Tibial artery (tissue), 4 donors: ENCODE measurements at regions not wholly inside any gene's neighbourhood (a gene's known extent, or its start where the extent isn't known, plus 50 kb on each side); places are given as distances from the start of the nearest gene placed in this dataset.

Experiments
- DNase-seq, 2 donors: peaks; one replicate each; pipeline ENCODE4 v3.0.0-alpha.2; 2019
- H3K27ac ChIP-seq, 2 donors: fragments of 200-600 bp; sonication (generic) in 1 of 2; 1 replicate in 1 of 2; 2 replicates in 1 of 2; pipeline ENCODE4 v1.5.1; 2018 to 2019; ENCODE audit warnings: mild to moderate bottlenecking in 1 of 2
- H3K27me3 ChIP-seq, 2 donors: fragments of 200-600 bp; sonication (generic) in 1 of 2; one replicate each; pipeline versions ENCODE4 v1.5.1 to v1.6.0; 2016 to 2019
- H3K36me3 ChIP-seq, 3 donors: fragments of 200-600 bp; sonication (generic) in 2 of 3; one replicate each; pipeline ENCODE4 v1.5.1; 2016 to 2019; ENCODE audit warnings: mild to moderate bottlenecking in 2 of 3
- H3K4me1 ChIP-seq, 4 donors: fragments of 200-600 bp; sonication (generic) in 2 of 4; 1 replicate in 3 of 4; 2 replicates in 1 of 4; pipeline ENCODE4 v1.5.1; 2016 to 2019
- H3K4me3 ChIP-seq, 2 donors: fragments of 200-600 bp; sonication (generic) in 1 of 2; 1 replicate in 1 of 2; 2 replicates in 1 of 2; pipeline ENCODE4 v1.5.1; 2018 to 2019; ENCODE audit warnings: mild to moderate bottlenecking in 2 of 2
- H3K9me3 ChIP-seq, 3 donors: fragments of 200-600 bp; sonication (generic) in 1 of 3; one replicate each; pipeline ENCODE4 v1.5.1; 2016 to 2019
- CTCF ChIP-seq, 2 experiments: fragments of 200-600 bp in 1 of 2; fragments of 450-650 bp in 1 of 2; IDR thresholded peaks; one replicate each; pipeline ENCODE4 v1.5.1; 2017 to 2019; ENCODE audit warnings: antibody characterized with exemption in 2 of 2, mild to moderate bottlenecking in 1 of 2, moderate library complexity in 1 of 2
- intact Hi-C: fragments of 100-400 bp; cut with DNase I; formaldehyde crosslinking; loops from one replicate; pipeline ENCODE4 v1.15.0; 2023; ENCODE audit warnings: low total_unique reads

- intact Hi-C loops = no loop called here
- DNase-seq = no peak
- Histone ChIP-seq H3K9me3 (no peaks in the 10 kb centered on the region), H3K36me3 (no peaks in the 10 kb centered on the region), H3K4me3 (no peak overlapping the region), H3K4me1 (peaks cover 0 to 12% (median 6%) of the 10 kb centered on the region in 4 donors), H3K27me3 (no peaks in the 10 kb centered on the region), H3K27ac (no peak overlapping the region)
- no peak for TF ChIP-seq CTCF (IDR thresholded peaks at IDR 0.05)
Observed at GRCh38 chr9:118957585-118957984, 411.6 kb downstream of the BRINP1 start.

GRCh38 chr9:118959366-118959765 is 409.9 kb downstream of the BRINP1 start:
- intact Hi-C loops = no loop called here
- Histone ChIP-seq H3K27me3 (no peaks in the 10 kb centered on the region), H3K36me3 (no peaks in the 10 kb centered on the region), H3K27ac (no peak overlapping the region), H3K9me3 (no peaks in the 10 kb centered on the region), H3K4me1 (peaks cover 0 to 13% (median 6%) of the 10 kb centered on the region in 4 donors), H3K4me3 (no peak overlapping the region)
- no peak for DNase-seq
- no peak for TF ChIP-seq CTCF (IDR thresholded peaks at IDR 0.05)

DNA sequence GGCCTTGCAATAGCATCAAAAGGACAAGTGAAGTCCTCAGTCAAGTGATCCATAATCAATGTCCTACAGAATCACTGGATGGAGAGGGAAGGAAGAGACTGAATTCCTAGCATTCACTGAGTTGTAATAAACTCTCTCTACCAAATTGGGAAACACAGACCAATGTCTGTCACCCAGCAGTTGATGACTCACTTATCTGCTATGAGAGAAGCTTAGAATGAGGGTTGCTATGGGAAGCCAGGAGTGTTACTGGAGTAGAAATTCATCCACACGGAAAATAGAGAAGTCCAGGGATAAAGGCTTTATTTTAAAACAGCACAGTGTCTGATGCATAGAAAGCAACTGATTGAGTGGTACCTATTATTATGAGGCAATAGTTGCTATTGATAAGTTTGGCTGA is 407.4 kb downstream of the BRINP1 start:
- Histone ChIP-seq H3K4me1 (peaks cover 0 to 13% (median 6%) of the 10 kb centered on the region in 4 donors), H3K27me3 (no peaks in the 10 kb centered on the region), H3K9me3 (no peaks in the 10 kb centered on the region), H3K4me3 (no peak overlapping the region), H3K36me3 (no peaks in the 10 kb centered on the region), H3K27ac (peak overlapping the region in 1 of 2 donors; percentile 1)
- DNase-seq = no peak
- no peak for TF ChIP-seq CTCF (IDR thresholded peaks at IDR 0.05)
- intact Hi-C loops = no loop called here

- TF ChIP-seq CTCF (IDR thresholded peaks at IDR 0.05) = no peak
- peaks cover 0 to 13% (median 6%) of the 10 kb centered on the region in 4 donors for H3K4me1 ChIP-seq
- intact Hi-C loops = no loop called here
Observed at GRCh38 chr9:118962426-118962825, 406.8 kb downstream of the BRINP1 start.

DNA sequence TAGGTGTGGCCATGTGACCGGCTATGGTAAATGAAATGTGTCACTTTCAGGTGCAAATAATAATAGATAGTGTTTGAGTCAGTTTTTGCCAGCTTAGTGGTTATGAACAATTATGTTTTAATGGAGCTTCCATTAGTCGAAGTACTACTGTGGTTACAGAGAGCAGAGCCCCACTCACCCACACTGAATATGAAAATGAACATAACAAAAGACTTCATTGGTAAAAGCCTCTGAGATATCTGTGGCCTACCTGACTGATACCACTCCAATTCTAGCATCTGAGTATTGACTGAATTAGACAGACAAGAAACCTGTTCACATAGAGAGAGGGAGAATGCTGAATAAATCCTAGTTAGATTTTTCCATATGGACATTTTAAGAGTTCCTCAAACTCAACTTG is 405.6 kb downstream of the BRINP1 start:
- no peak overlapping the region for H3K4me3 ChIP-seq
- no peak for TF ChIP-seq CTCF (IDR thresholded peaks at IDR 0.05)
- H3K27me3 ChIP-seq = no peaks in the 10 kb centered on the region
- no peak for DNase-seq
- peaks cover 0 to 13% (median 6%) of the 10 kb centered on the region in 4 donors for H3K4me1 ChIP-seq
- H3K27ac ChIP-seq = no peak overlapping the region
- no peaks in the 10 kb centered on the region for H3K36me3 ChIP-seq
- intact Hi-C loops = no loop called here
- H3K9me3 ChIP-seq = no peaks in the 10 kb centered on the region

More at GRCh38 chr9:118962426-118962825, 406.8 kb downstream of the BRINP1 start:
- H3K27me3 ChIP-seq = no peaks in the 10 kb centered on the region
- H3K9me3 ChIP-seq = no peaks in the 10 kb centered on the region
- H3K27ac ChIP-seq = peak overlapping the region in 1 of 2 donors; percentile 1
- no peak overlapping the region for H3K4me3 ChIP-seq
- no peak for DNase-seq
- H3K36me3 ChIP-seq = no peaks in the 10 kb centered on the region

- intact Hi-C loops = no loop called here
- Histone ChIP-seq H3K27ac (no peak overlapping the region), H3K4me1 (no peaks in the 10 kb centered on the region)
Observed at GRCh38 chr9:118967901-118968300, 401.3 kb downstream of the BRINP1 start.

More at GRCh38 chr9:118967901-118968300, 401.3 kb downstream of the BRINP1 start:
- TF ChIP-seq CTCF (IDR thresholded peaks at IDR 0.05) = no peak
- no peak for DNase-seq
- Histone ChIP-seq H3K36me3 (no peaks in the 10 kb centered on the region), H3K27me3 (no peaks in the 10 kb centered on the region), H3K4me3 (no peak overlapping the region), H3K9me3 (no peaks in the 10 kb centered on the region)
